GM12891 (cell line): ENCODE measurements at regions not wholly inside any gene's neighbourhood (a gene's known extent, or its start where the extent isn't known, plus 50 kb on each side); places are given as distances from the start of the nearest gene placed in this dataset.

ENCODE experiments used
- PAX5 ChIP-seq: IDR thresholded peaks from 2 replicates; pipeline ENCODE4 v1.6.1; 2011; ENCODE audit warnings: low read length, moderate library complexity, mild to moderate bottlenecking; ENCODE audit not compliant: insufficient read depth, severe bottlenecking
- POLR2A ChIP-seq: IDR thresholded peaks from 2 replicates; pipeline ENCODE4 v1.6.1; 2011; ENCODE audit warnings: low read depth, low read length, control low read depth
- POLR2AphosphoS5 ChIP-seq: IDR thresholded peaks from 2 replicates; pipeline ENCODE4 v1.6.1; 2011; ENCODE audit warnings: low read depth, low read length, control low read depth
- POU2F2 ChIP-seq: IDR thresholded peaks from 2 replicates; pipeline ENCODE4 v1.6.1; 2011; ENCODE audit warnings: low read depth, mild to moderate bottlenecking, control low read depth, low read length, moderate library complexity
- SPI1 ChIP-seq: IDR thresholded peaks from 2 replicates; pipeline ENCODE4 v1.6.1; 2011; ENCODE audit warnings: low read depth, low read length, control low read depth
- TAF1 ChIP-seq: IDR thresholded peaks from 2 replicates; pipeline ENCODE4 v1.6.1; 2011; ENCODE audit warnings: low read depth, low read length, control low read depth

DNA sequence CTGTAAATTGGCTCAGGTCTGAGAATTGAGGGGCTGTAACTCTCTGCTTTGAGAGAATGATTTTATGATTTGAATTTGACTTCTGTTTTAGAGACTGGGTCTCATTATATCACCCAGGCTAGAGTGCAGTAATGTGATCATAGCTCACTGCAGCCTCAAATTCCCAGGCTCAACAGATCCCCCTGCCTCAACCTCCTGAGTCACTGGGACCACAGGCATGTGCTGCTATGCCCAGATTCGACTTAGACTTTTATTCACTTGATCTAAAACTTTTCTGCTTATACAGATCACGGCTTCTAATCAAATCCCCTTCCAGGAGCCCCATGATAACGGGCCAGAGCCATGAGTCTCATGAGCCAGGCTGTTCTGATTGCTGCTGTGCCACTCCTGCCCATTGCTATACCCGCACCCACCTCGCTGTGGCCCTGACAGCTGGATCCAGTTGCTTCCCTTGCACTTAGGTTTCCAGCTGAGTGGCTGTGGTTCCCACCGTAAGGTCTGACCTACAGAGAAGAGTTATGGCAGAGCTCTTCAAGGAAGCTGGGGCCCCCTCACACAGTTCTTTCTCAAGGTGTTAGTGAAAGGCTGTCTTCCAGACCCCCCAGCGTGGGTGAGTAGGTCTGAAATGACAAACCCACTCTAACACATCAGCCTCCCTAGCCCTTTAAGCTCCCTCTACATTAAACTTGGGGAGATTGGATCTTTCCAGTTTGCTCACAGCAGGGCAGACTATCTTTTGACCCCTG, 251.2 kb upstream of the SGCG start:
- TF ChIP-seq POLR2A (no peak), POLR2AphosphoS5 (no peak), TAF1 (no peak), PAX5 (no peak), SPI1 (no peak), POU2F2 (no peak)
